Right lobe of liver (tissue), 6 donors: ENCODE measurements at regions not wholly inside any gene's neighbourhood (a gene's known extent, or its start where the extent isn't known, plus 50 kb on each side); places are given as distances from the start of the nearest gene placed in this dataset.

Experiments used
- ATAC-seq, 4 donors: fragments of 200-7000 bp; cut with Tn5 transposase; one replicate each; pipeline ENCODE4 v1.9.1; 2020; ENCODE audit warnings: mild to moderate bottlenecking in 4 of 4, moderate library complexity in 4 of 4
- DNase-seq, 3 donors: peaks; one replicate each; pipeline ENCODE4 v3.0.0-alpha.2; 2020
- H3K27ac ChIP-seq, 3 donors: fragments of 200-600 bp; one replicate each; pipeline ENCODE4 v1.8.0; 2022
- H3K27me3 ChIP-seq, 2 donors: fragments of 200-600 bp; one replicate each; pipeline ENCODE4 v1.8.0; 2022
- H3K36me3 ChIP-seq, 4 donors: fragments of 200-600 bp; sonication (generic) in 1 of 4; one replicate each; pipeline versions ENCODE4 v1.5.1 to v1.8.0; 2017 to 2022; ENCODE audit warnings: control low read depth in 1 of 4
- H3K4me1 ChIP-seq, 4 donors: fragments of 200-600 bp; sonication (generic) in 1 of 4; one replicate each; pipeline versions ENCODE4 v1.5.1 to v1.8.0; 2017 to 2022; ENCODE audit warnings: control low read depth in 1 of 4
- H3K4me3 ChIP-seq, 3 donors: fragments of 200-600 bp; one replicate each; pipeline ENCODE4 v1.8.0; 2022
- H3K9me3 ChIP-seq, 4 donors: fragments of 200-600 bp; sonication (generic) in 1 of 4; one replicate each; pipeline versions ENCODE4 v1.5.1 to v1.8.0; 2017 to 2022; ENCODE audit warnings: control low read depth in 1 of 4
- CTCF ChIP-seq, 4 donors: fragments of 200-600 bp in 3 of 4; fragments of 450-650 bp in 1 of 4; IDR thresholded peaks; one replicate each; pipeline versions ENCODE4 v1.5.1 to v1.8.0; 2016 to 2022; ENCODE audit warnings: antibody characterized with exemption in 4 of 4, mild to moderate bottlenecking in 2 of 4
- POLR2A ChIP-seq: fragments of 450-650 bp; IDR thresholded peaks from one replicate; pipeline ENCODE4 v1.6.1; 2017; ENCODE audit warnings: antibody characterized with exemption, mild to moderate bottlenecking
- WGBS: methylation state at CpG from one replicate; pipeline ENCODE4 v1.1.6; 2018; ENCODE audit warnings: low coverage, low lambda C conversion rate; ENCODE audit not compliant: insufficient coverage; ENCODE audit errors: missing lambda C conversion rate; 5-methylcytosine and 5-hydroxymethylcytosine counted together
- intact Hi-C, 2 donors: fragments of 100-400 bp; cut with DNase I; formaldehyde crosslinking; loops; one replicate each; pipeline versions ENCODE4 v1.11.2 to v1.14.1; 2022
- donor health status: DM: no; HTN: yes; CAD: no.
- donor health status: DM: no; HTN: no; CAD: no.
- donor health status: DM: no; HTN: no; CAD: no.
- donor health status: DM: no; HTN: yes; CAD: no.
- donor health status: DM: no; HTN: yes; CAD: no.

GRCh38 chr7:26533217-26533616 lies 241.6 kb downstream of the SNX10 start:
- Histone ChIP-seq H3K9me3 (no peaks in the 10 kb centered on the region), H3K27ac (no peak overlapping the region), H3K27me3 (no peaks in the 10 kb centered on the region), H3K36me3 (no peaks in the 10 kb centered on the region), H3K4me3 (no peak overlapping the region), H3K4me1 (peaks cover 0 to 2% (median 0%) of the 10 kb centered on the region in 4 donors)
- 45% methylated on average over 4 of the region's 4 CpGs for WGBS
- intact Hi-C loops, result no loop called here
- TF ChIP-seq CTCF (IDR thresholded peaks at IDR 0.05) (no peak), POLR2A (no peak)
- ATAC-seq (no peak), DNase-seq (no peak)

- 44% methylated on average over 13 of the region's 17 CpGs for WGBS
- no peak overlapping the region for H3K27ac ChIP-seq
- H3K9me3 ChIP-seq, result no peaks in the 10 kb centered on the region
- no peak overlapping the region for H3K4me3 ChIP-seq
- TF ChIP-seq CTCF (IDR thresholded peaks at IDR 0.05) (no peak), POLR2A (no peak)
- H3K27me3 ChIP-seq, result no peaks in the 10 kb centered on the region
- no peak for DNase-seq
- H3K36me3 ChIP-seq, result no peaks in the 10 kb centered on the region
- intact Hi-C loops, result no loop called here
- no peak for ATAC-seq
- peaks cover 0 to 2% (median 0%) of the 10 kb centered on the region in 4 donors for H3K4me1 ChIP-seq
These were observed 243.2 kb downstream of the SNX10 start for GRCh38 chr7:26534649-26535482.

GRCh38 chr7:26535483-26536007 lies 243.9 kb downstream of the SNX10 start:
- Histone ChIP-seq H3K9me3 (no peaks in the 10 kb centered on the region), H3K36me3 (no peaks in the 10 kb centered on the region), H3K4me3 (no peak overlapping the region), H3K27me3 (no peaks in the 10 kb centered on the region), H3K4me1 (peaks cover 0 to 1% (median 0%) of the 10 kb centered on the region in 4 donors), H3K27ac (no peak overlapping the region)
- ATAC-seq (no peak), DNase-seq (no peak)
- intact Hi-C loops, result no loop called here
- TF ChIP-seq CTCF (IDR thresholded peaks at IDR 0.05) (no peak), POLR2A (no peak)
- 47% methylated on average over 3 of the region's 3 CpGs for WGBS

GRCh38 chr7:26538216-26538615 lies 246.6 kb downstream of the SNX10 start:
- WGBS, result 41% methylated on average over 6 of the region's 7 CpGs
- intact Hi-C loops, result no loop called here

More at GRCh38 chr7:26538216-26538615, 246.6 kb downstream of the SNX10 start:
- Histone ChIP-seq H3K4me1 (no peaks in the 10 kb centered on the region), H3K27ac (no peak overlapping the region), H3K36me3 (no peaks in the 10 kb centered on the region), H3K4me3 (no peak overlapping the region), H3K9me3 (no peaks in the 10 kb centered on the region), H3K27me3 (no peaks in the 10 kb centered on the region)
- DNase-seq (no peak), ATAC-seq (no peak)
- TF ChIP-seq CTCF (IDR thresholded peaks at IDR 0.05) (no peak), POLR2A (no peak)
